ENCODE measurements at regions not wholly inside any gene's neighbourhood (a gene's known extent, or its start where the extent isn't known, plus 50 kb on each side); places are given as distances from the start of the nearest gene placed in this dataset.

- TF ChIP-seq CTCF (conservative IDR thresholded peaks at IDR 0.05; ENCODE audit: low read length) (no peak), EZH2phosphoT487 (IDR thresholded peaks at IDR 0.05; ENCODE audit: borderline replicate concordance) (no peak)
These were observed 67.1 kb upstream of the GRAMD1B start for GRCh38 chr11:123362941-123363340.

Data from Loucy (cell line).